HG03520 (cell line): ENCODE measurements at regions not wholly inside any gene's neighbourhood (a gene's known extent, or its start where the extent isn't known, plus 50 kb on each side); places are given as distances from the start of the nearest gene placed in this dataset.
"Not testable (repeated sequence)": the region's sequence is repeated elsewhere in the genome, so short reads cannot be mapped to it uniquely, and the experiment has no call there.

Source experiments
- ATAC-seq: cut with Tn5 transposase; IDR thresholded peaks from one replicate; pipeline ENCODE4 v1.9.1; 2021; ENCODE audit warnings: mild to moderate bottlenecking, moderate library complexity; ENCODE audit not compliant: unreplicated experiment

- no peak for ATAC-seq
Measured at GRCh38 chr5:169531631-169532030, 51.9 kb upstream of the SPDL1 start.

- ATAC-seq = no peak
Measured at GRCh38 chr5:169527863-169528262, 55.7 kb upstream of the SPDL1 start.

GRCh38 chr5:169527066-169527465 is 56.5 kb upstream of the SPDL1 start:
- ATAC-seq = no peak

GRCh38 chr5:169522851-169523250 is 60.7 kb upstream of the SPDL1 start:
- ATAC-seq = no peak

- ATAC-seq = no peak
Measured at GRCh38 chr5:169521366-169521983, 62.1 kb upstream of the SPDL1 start.

GRCh38 chr5:169519358-169519757 is 64.2 kb upstream of the SPDL1 start:
- no peak for ATAC-seq

GRCh38 chr5:169518779-169519178 is 64.8 kb upstream of the SPDL1 start:
- ATAC-seq = not testable (repeated sequence)

- ATAC-seq = no peak
Measured at GRCh38 chr5:169512385-169512784, 71.2 kb upstream of the SPDL1 start.

- ATAC-seq = no peak
Measured at GRCh38 chr5:169511708-169512107, 71.9 kb upstream of the SPDL1 start.

GRCh38 chr5:169507051-169507450 is 76.5 kb upstream of the SPDL1 start:
- no peak for ATAC-seq

- ATAC-seq = no peak
Measured at GRCh38 chr5:169503886-169504285, 79.7 kb upstream of the SPDL1 start.

GRCh38 chr5:169499990-169500505 is 83.5 kb upstream of the SPDL1 start:
- ATAC-seq = no peak

GRCh38 chr5:169496878-169497277 is 86.7 kb upstream of the SPDL1 start:
- ATAC-seq = no peak

- ATAC-seq = no peak
Measured at GRCh38 chr5:169494941-169495548, 88.5 kb upstream of the SPDL1 start.

GRCh38 chr5:169494383-169494935 is 89.1 kb upstream of the SPDL1 start:
- no peak for ATAC-seq

- no peak for ATAC-seq
Measured at GRCh38 chr5:169474226-169474625, 109.3 kb upstream of the SPDL1 start.

- ATAC-seq = no peak
Measured at GRCh38 chr5:169472544-169472943, 111.0 kb upstream of the SPDL1 start.

- no peak for ATAC-seq
Measured at GRCh38 chr5:169471021-169471420, 112.6 kb upstream of the SPDL1 start.

- no peak for ATAC-seq
Measured at GRCh38 chr5:169467041-169467771, 116.4 kb upstream of the SPDL1 start.

- ATAC-seq = no peak
Measured at GRCh38 chr5:169460896-169461295, 122.7 kb upstream of the SPDL1 start.

GRCh38 chr5:169460123-169460522 is 123.5 kb upstream of the SPDL1 start:
- ATAC-seq = no peak

- no peak for ATAC-seq
Measured at GRCh38 chr5:169458221-169458620, 125.4 kb upstream of the SPDL1 start.
